ENCODE measurements at regions not wholly inside any gene's neighbourhood (a gene's known extent, or its start where the extent isn't known, plus 50 kb on each side); places are given as distances from the start of the nearest gene placed in this dataset.

- Histone ChIP-seq H3K4me3 (ENCODE audit: low read depth, low read length) (no peak overlapping the region), H3K36me3 (no peaks in the 10 kb centered on the region), H3K27ac (no peak overlapping the region), H3K9me3 (ENCODE audit: severe bottlenecking) (no peaks in the 10 kb centered on the region), H3K27me3 (ENCODE audit: insufficient read depth, low read depth, severe bottlenecking) (no peaks in the 10 kb centered on the region)
- DNase-seq: peak; percentile 10
- peak; percentile 56 for TF ChIP-seq CTCF (IDR thresholded peaks at IDR 0.05; ENCODE audit: low read depth, low read length)
Measured at GRCh38 chr5:82597437-82597836, 319.3 kb upstream of the RPS23 start.

- H3K27me3 ChIP-seq (ENCODE audit: insufficient read depth, low read depth, severe bottlenecking): no peaks in the 10 kb centered on the region
Measured at GRCh38 chr5:82596451-82596850, 318.3 kb upstream of the RPS23 start.

GRCh38 chr5:82595113-82595512 is 317.0 kb upstream of the RPS23 start:
- TF ChIP-seq CTCF (IDR thresholded peaks at IDR 0.05; ENCODE audit: low read depth, low read length): no peak
- no peak overlapping the region for H3K27ac ChIP-seq

More at GRCh38 chr5:82596451-82596850, 318.3 kb upstream of the RPS23 start:
- H3K4me3 ChIP-seq (ENCODE audit: low read depth, low read length): no peak overlapping the region
- no peaks in the 10 kb centered on the region for H3K9me3 ChIP-seq (ENCODE audit: severe bottlenecking)
- no peak for TF ChIP-seq CTCF (IDR thresholded peaks at IDR 0.05; ENCODE audit: low read depth, low read length)
- DNase-seq: no peak
- no peaks in the 10 kb centered on the region for H3K36me3 ChIP-seq
- H3K27ac ChIP-seq: no peak overlapping the region

GRCh38 chr5:82594097-82594496 is 315.9 kb upstream of the RPS23 start:
- no peak for TF ChIP-seq CTCF (IDR thresholded peaks at IDR 0.05; ENCODE audit: low read depth, low read length)
- Histone ChIP-seq H3K27me3 (ENCODE audit: insufficient read depth, low read depth, severe bottlenecking) (no peaks in the 10 kb centered on the region), H3K27ac (no peak overlapping the region), H3K4me3 (ENCODE audit: low read depth, low read length) (no peak overlapping the region), H3K9me3 (ENCODE audit: severe bottlenecking) (no peaks in the 10 kb centered on the region), H3K36me3 (no peaks in the 10 kb centered on the region)
- no peak for DNase-seq

More at GRCh38 chr5:82595113-82595512, 317.0 kb upstream of the RPS23 start:
- DNase-seq: no peak
- no peaks in the 10 kb centered on the region for H3K36me3 ChIP-seq
- no peaks in the 10 kb centered on the region for H3K9me3 ChIP-seq (ENCODE audit: severe bottlenecking)
- no peak overlapping the region for H3K4me3 ChIP-seq (ENCODE audit: low read depth, low read length)
- no peaks in the 10 kb centered on the region for H3K27me3 ChIP-seq (ENCODE audit: insufficient read depth, low read depth, severe bottlenecking)

- H3K36me3 ChIP-seq: no peaks in the 10 kb centered on the region
- H3K9me3 ChIP-seq (ENCODE audit: severe bottlenecking): no peaks in the 10 kb centered on the region
- no peak overlapping the region for H3K4me3 ChIP-seq (ENCODE audit: low read depth, low read length)
- no peak for DNase-seq
- H3K27me3 ChIP-seq (ENCODE audit: insufficient read depth, low read depth, severe bottlenecking): no peaks in the 10 kb centered on the region
- TF ChIP-seq CTCF (IDR thresholded peaks at IDR 0.05; ENCODE audit: low read depth, low read length): no peak
- H3K27ac ChIP-seq: no peak overlapping the region
Measured at GRCh38 chr5:82593481-82593880, 315.3 kb upstream of the RPS23 start.

- no peak for TF ChIP-seq CTCF (IDR thresholded peaks at IDR 0.05; ENCODE audit: low read depth, low read length)
- Histone ChIP-seq H3K27ac (no peak overlapping the region), H3K36me3 (no peaks in the 10 kb centered on the region), H3K27me3 (ENCODE audit: insufficient read depth, low read depth, severe bottlenecking) (no peaks in the 10 kb centered on the region), H3K4me3 (ENCODE audit: low read depth, low read length) (no peak overlapping the region), H3K9me3 (ENCODE audit: severe bottlenecking) (no peaks in the 10 kb centered on the region)
- no peak for DNase-seq
Measured at GRCh38 chr5:82591021-82591515, 312.9 kb upstream of the RPS23 start.

Measured in WERI-Rb-1 (cell line).